Neural crest cell (in vitro differentiated cells): ENCODE measurements at regions not wholly inside any gene's neighbourhood (a gene's known extent, or its start where the extent isn't known, plus 50 kb on each side); places are given as distances from the start of the nearest gene placed in this dataset.

ENCODE experiments used
- DNase-seq: peaks from one replicate; pipeline ENCODE4 v3.0.0; 2021; ENCODE audit warnings: low read depth, mixed read lengths, low spot score
- H3K27ac Mint-ChIP-seq: one replicate; pipeline ENCODE4 v1.8.0; 2021; ENCODE audit warnings: mild to moderate bottlenecking, mixed read lengths; ENCODE audit not compliant: unreplicated experiment
- H3K27me3 Mint-ChIP-seq: 2 replicates; pipeline ENCODE4 v1.8.0; 2021; ENCODE audit warnings: low read depth, mild to moderate bottlenecking, mixed read lengths
- H3K36me3 Mint-ChIP-seq: 2 replicates; pipeline ENCODE4 v1.8.0; 2021; ENCODE audit warnings: low read depth, mild to moderate bottlenecking, mixed read lengths
- H3K4me1 Mint-ChIP-seq: 2 replicates; pipeline ENCODE4 v1.8.0; 2021; ENCODE audit warnings: mixed read lengths
- H3K4me3 Mint-ChIP-seq: one replicate; pipeline ENCODE4 v1.8.0; 2021; ENCODE audit warnings: mild to moderate bottlenecking, mixed read lengths
- H3K9me3 Mint-ChIP-seq: 2 replicates; pipeline ENCODE4 v1.8.0; 2021; ENCODE audit warnings: mixed read lengths
- CTCF ChIP-seq: fragments of 200-600 bp; sonication (generic); conservative IDR thresholded peaks from 2 replicates; pipeline ENCODE4 v1.5.0; 2021; ENCODE audit warnings: antibody characterized with exemption, mild to moderate bottlenecking

- Mint-ChIP-seq H3K36me3 (no peaks in the 10 kb centered on the region), H3K27ac (no peak overlapping the region), H3K9me3 (peaks cover 8% of the 10 kb centered on the region), H3K4me1 (peaks cover 7% of the 10 kb centered on the region), H3K4me3 (no peak overlapping the region), H3K27me3 (peaks cover 3% of the 10 kb centered on the region)
- TF ChIP-seq CTCF, result no peak
- no peak for DNase-seq
Measured at GRCh38 chr11:134745456-134745855, 333.4 kb upstream of the B3GAT1 start.

GRCh38 chr11:134743820-134744195 is 331.8 kb upstream of the B3GAT1 start:
- no peak for DNase-seq
- Mint-ChIP-seq H3K9me3 (peaks cover 8% of the 10 kb centered on the region), H3K36me3 (no peaks in the 10 kb centered on the region), H3K4me1 (peaks cover 7% of the 10 kb centered on the region), H3K27ac (no peak overlapping the region), H3K4me3 (no peak overlapping the region), H3K27me3 (no peaks in the 10 kb centered on the region)
- TF ChIP-seq CTCF, result no peak

DNA sequence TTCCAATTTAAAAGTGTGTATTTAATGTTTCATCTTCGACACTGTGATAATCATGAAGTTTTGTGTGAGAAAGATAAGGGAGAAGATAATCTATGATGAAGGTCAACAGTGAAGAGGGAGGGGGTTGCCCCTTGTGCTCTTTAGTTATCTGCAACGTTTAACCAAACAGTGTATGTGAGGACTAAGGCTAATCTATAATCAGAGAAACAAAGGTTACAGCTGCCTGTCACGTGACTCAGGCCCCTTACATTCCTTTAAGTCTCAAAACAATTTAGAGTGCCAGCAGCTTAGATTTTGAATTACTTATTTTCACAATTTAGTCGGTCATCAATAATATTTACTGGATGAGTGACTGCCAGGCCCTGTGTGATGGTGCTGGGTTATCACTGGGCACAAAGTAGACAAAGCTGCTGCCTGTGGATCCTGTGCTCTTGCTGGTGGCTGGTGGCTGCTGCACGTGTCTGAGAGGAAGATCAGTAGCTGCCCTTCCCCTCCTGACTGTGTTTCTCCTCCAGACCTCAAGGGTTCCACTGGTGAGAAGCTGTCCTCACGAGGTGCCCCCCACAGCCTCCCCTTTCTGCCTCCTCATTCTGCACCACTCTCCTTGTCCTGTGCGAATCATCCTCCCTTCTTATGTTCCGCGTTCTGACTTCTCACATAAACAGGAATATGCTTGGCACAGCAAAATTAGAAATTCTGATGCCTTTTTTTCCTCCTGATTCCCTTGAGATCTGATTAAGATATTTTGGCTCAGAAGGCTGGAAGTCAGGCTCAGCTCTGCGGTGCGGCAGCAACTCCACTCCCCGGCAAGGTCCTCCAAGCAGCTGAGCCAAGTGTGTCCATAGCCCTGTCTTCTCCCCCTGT is 331.1 kb upstream of the B3GAT1 start:
- peak overlapping the region; percentile 13 for H3K27ac Mint-ChIP-seq

DNA sequence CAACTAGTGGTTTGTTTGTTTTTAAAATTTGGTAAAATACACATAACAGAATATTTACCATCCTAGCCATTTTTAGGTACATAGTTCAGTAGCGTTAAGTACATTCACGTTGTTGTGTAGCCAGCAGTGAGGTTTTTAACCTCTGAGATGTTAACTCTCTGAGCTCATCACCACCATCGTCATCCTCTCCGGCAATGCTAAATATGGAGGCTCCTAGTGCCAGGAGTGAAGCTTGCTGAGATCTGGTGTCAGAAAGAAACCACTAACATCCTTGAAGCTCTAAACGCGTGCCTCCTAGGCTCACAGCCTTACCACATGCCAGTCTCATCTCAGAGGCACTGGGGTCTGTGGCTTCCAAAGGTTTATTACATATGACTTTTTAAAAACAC is 330.2 kb upstream of the B3GAT1 start:
- Mint-ChIP-seq H3K27me3 (no peaks in the 10 kb centered on the region), H3K36me3 (no peaks in the 10 kb centered on the region), H3K27ac (no peak overlapping the region), H3K4me1 (peaks cover 7% of the 10 kb centered on the region), H3K9me3 (no peaks in the 10 kb centered on the region), H3K4me3 (no peak overlapping the region)
- TF ChIP-seq CTCF, result no peak
- DNase-seq, result no peak

More for the DNA sequence above, 331.1 kb upstream of the B3GAT1 start:
- Mint-ChIP-seq H3K4me3 (no peak overlapping the region), H3K36me3 (no peaks in the 10 kb centered on the region), H3K4me1 (peaks cover 7% of the 10 kb centered on the region), H3K9me3 (peaks cover 5% of the 10 kb centered on the region), H3K27me3 (no peaks in the 10 kb centered on the region)
- no peak for TF ChIP-seq CTCF
- no peak for DNase-seq

DNA sequence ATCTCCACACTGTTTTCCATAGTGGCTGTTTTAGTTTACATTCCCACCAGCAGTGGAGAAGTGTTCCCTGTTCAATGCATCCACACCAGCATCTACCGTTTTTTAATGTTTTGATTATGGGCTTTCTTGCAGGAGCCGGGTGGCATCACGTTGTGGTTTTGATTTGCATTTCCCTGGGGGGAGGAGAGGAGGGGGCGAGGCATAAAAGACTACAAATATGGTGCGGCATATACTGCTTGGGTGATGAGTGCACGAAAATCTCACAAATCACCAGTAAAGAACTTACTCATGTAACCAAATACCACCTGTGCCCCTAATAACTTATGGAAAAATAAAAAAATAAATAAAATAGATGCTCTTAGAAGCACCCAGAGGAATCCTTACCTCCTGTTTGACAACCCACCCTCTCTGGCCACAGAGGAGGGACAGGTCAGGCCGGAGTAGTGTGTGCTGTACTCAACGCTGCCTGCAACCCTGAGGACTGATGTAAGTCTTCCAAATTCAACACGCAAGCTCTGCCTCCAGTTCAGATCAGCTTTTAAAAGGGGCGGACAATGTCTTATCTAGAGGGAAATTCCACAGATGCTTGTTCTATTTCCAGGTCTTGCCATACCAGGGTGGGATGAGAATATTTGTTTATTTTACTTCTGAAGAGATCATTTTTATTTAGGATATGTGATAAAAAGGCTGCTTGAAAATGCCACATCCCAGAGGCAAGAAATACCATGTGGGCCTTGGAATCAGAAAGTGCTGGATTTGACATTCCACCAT is 329.6 kb upstream of the B3GAT1 start:
- peaks cover 7% of the 10 kb centered on the region for H3K4me1 Mint-ChIP-seq
- H3K9me3 Mint-ChIP-seq, result no peaks in the 10 kb centered on the region
- H3K27ac Mint-ChIP-seq, result no peak overlapping the region
- H3K36me3 Mint-ChIP-seq, result no peaks in the 10 kb centered on the region
- TF ChIP-seq CTCF, result no peak
- H3K4me3 Mint-ChIP-seq, result no peak overlapping the region
- DNase-seq, result no peak
- no peaks in the 10 kb centered on the region for H3K27me3 Mint-ChIP-seq
